Activated CD4-positive, alpha-beta T cell treated with anti-CD3 and anti-CD28 coated beads for 24 hours (primary cell): ENCODE measurements at regions not wholly inside any gene's neighbourhood (a gene's known extent, or its start where the extent isn't known, plus 50 kb on each side); places are given as distances from the start of the nearest gene placed in this dataset.
"Not testable (repeated sequence)": the region's sequence is repeated elsewhere in the genome, so short reads cannot be mapped to it uniquely, and the experiment has no call there.

Experiments
- DNase-seq, 2 donors: peaks; one replicate each; pipeline ENCODE4 v3.0.0-alpha.2; 2020; ENCODE audit warnings: low read depth in 2 of 2

GRCh38 chr13:64546371-64546770 is 2683.8 kb downstream of the PCDH9 start:
- no peak for DNase-seq

GRCh38 chr13:64540976-64541375 is 2689.2 kb downstream of the PCDH9 start:
- no peak for DNase-seq

DNA sequence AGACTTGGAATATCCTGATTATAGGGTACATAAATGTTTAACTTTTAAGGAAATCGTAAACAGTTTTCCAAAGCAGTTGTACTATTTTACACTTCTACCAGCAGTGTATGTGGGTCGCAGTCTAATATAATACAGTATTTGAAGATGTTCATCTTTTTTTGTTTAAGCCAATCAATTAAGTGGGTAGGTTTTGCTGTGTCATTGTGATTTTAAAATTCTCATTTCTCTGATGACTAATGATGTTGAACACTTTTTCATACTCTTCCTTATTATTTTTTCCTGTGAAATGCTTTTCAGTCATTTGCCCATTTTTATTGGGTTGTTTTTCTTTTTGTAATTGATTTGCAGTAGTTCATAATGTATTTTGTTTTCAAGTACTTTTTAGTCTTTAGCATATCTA is 2689.7 kb downstream of the PCDH9 start:
- DNase-seq = no peak

DNA sequence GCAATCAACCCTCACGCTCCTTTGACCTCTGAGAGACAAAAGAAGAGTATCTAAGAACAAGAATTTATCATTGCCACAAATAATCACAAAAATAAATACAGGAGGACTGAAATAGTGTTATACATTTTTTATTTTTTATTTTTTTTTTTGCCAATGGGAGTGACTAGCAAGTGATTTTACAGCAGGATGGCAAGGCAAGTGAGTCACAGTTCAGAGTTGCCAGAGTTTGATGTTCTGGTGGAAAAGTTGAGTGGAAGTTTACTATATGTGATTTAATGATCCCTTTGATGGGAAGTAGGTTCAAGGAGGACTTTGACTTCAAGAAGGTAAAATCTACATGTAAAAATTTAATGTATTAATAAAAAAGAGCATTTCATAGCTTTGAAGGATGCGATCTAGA is 2691.4 kb downstream of the PCDH9 start:
- no peak for DNase-seq

- no peak for DNase-seq
Observed at GRCh38 chr13:64534302-64534701, 2695.8 kb downstream of the PCDH9 start.

GRCh38 chr13:64531400-64531799 is 2698.7 kb downstream of the PCDH9 start:
- no peak for DNase-seq

DNA sequence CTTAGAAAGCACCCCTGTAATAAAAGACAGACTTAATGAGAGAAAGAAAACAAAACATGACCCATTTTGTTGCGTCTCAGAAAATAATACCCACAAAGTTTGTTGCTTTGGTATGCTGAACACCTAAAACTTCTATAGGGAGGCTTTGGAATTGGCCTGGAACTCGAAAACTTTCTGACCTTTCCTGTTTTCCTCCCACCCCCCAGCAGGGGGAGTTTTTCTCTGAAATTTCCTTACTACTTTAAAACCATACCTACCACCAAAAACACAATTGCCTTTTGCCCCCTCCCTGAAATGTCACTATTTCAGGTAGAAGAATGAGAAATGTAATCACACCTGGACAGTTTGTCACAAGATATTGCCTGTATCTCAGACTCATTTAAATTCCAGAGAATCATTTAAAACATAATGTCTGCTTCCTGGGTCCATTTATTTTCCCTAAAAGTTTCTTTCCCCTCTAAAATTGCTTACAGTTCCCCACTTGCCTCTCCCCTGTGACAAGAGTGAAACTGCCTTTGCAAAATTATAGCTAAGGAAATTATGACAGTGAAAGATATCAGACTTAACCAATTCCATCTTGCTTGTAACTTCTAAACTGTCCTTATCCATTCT is 2700.2 kb downstream of the PCDH9 start:
- DNase-seq = peak in 1 of 2 donors; percentile 2

DNA sequence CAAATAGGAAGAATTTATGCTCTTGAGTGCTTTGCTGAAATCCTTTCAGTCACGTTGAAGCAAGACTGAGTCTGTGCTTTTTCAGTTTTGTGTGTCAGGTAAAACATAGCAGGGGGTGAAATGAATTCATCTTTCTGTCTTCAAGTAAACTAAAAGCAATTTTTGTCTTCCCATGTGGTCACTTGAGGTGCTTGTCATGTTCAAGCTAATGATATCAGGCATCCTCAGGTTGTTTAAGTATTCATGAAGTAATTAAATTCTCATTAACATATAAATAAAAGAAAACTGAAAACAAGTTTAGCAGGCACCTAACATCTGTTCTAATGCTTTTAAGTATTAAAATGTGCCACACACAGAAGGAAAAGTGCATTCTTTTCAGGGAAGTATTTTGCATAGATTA is 2701.3 kb downstream of the PCDH9 start:
- DNase-seq = no peak

DNA sequence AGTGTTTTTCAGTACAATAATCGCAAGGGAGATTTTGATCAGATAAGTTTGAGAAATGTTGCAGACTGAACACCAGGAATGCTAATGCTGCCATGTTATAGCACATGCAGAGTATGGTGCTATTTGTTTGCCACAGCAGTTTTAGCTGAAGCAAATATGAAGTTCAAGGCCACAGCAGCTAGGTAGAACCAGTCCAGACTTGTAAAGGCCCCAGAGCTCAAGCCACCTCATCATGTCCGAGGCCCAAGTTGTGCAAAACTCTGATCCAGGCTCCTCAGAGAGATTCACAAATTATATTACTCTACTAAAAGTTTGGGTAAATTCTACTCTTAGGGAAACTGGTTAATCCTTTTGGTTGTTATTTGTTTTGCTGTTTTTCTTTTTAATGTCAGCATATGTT is 2702.6 kb downstream of the PCDH9 start:
- no peak for DNase-seq

- DNase-seq = no peak
Observed at GRCh38 chr13:64525687-64526086, 2704.4 kb downstream of the PCDH9 start.

GRCh38 chr13:64510747-64511146 is 2719.4 kb downstream of the PCDH9 start:
- no peak for DNase-seq

DNA sequence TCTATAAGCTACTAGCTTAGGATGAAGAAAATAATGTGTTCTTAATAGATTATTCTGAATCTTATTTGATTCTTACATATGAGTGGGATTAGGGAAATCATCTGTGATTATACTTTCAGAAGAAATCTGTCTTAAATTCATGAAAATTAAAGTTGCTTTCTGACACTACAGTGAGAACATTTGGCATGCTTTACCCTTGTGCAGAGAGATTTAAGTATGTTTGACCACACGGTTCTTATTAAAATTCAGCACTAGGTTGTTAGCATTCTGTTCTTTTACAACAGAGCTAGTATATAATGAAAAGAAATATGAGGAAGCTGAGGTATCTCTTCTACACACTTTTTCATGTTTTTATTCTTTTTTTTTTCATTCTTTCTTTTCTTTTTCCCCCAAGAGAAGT is 2723.9 kb downstream of the PCDH9 start:
- DNase-seq = no peak

DNA sequence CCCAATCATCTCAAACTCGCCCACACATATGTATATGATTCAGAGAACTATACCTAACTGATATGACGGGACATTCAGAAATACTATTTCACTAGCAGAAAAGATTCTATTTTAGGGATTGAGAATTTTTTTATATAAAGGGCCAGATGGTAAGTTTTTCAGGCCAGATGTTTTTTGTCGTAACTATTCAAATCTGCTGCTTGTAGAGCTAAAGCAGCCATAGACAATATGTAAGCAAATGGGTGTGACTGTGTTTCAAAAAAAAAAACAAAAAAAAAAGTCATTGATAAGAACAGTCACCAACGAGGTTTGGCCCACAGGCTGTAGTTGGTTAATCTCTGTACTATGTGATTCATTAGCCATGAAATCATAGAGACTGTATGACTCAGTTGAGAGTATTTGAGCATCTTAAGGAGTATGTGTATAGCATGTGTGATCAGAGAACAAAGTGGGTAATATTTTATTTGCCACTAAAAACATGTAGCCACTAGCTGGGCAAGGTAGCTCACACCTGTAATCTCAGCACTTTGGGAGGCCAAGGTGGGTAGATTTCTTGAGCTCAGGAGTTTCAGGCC is 2724.7 kb downstream of the PCDH9 start:
- DNase-seq = no peak

DNA sequence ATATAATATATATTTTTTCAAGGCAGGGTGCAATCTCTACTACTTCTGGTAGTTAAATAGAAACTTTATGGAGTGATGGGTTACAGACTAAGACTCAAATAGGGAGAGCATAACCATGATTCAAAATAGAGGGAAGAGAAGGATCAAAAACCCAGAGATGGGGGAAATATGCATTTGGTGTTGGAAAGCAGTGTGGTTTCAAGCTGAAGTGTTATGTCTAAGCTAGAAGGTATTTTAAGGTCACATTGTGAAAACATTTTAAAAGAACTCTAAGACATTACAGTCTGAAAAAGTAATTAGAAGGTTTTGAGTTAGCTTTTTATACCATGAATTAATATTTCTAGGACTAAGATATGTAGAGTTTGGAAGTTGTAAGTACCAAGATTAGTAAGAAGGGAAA is 2741.4 kb downstream of the PCDH9 start:
- no peak for DNase-seq

- DNase-seq = no peak
Observed at GRCh38 chr13:64482373-64482772, 2747.8 kb downstream of the PCDH9 start.

DNA sequence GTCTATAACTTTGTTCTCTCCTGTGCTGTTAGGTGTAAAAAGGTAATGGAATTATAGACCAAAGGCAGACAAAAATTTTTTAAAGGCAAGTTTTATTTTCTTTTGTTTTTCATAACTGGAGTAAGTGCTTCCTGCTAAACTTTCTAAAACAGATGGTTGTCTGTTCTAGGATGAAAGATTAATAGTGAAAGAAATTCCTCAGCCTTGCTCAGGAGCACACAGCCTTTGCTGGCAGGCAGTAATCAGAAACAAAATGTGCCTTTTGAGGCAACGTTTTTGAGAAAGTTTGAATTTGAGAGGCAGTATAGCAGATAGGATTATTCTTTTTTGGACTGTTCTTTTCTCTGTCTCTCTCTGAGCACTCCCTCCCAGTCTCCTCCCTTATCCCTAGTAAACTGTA is 2749.5 kb downstream of the PCDH9 start:
- DNase-seq = no peak

DNA sequence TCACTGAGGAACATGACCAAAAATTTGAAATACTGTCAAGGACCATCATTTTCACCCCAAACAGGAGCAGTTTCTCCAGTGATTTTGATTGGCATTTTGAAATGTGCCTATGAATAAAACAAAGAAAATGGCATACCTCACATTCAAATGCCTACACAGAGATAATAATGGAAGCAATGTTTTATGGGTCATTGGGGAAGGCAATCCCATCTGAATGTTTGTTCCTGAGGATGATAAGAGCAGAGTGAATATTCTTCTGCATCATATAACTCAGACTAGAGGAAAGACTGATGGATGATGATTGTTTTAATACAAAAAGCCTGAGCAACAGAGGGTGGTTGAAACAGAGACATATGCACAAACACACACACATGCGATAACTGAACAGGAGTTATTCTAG is 2749.9 kb downstream of the PCDH9 start:
- DNase-seq = no peak

DNA sequence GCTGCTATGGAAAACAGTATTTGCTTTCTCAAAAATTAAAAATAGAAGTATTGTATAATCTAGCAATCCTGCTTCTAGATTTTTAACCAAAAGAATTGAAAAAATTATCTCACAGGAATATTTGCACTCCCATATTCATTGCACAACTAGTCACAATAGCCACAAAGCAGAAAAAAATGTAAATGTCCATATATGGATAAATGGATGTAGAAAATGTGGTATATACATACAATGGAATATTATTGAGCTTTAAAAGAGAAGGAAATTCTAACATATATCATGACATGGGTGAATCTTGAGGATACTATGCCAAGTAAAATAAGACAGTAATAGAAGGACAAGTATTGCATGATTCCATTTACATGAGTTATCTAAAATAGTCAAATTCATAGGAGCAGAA is 2753.0 kb downstream of the PCDH9 start:
- DNase-seq = no peak

GRCh38 chr13:64476041-64476568 is 2754.0 kb downstream of the PCDH9 start:
- not testable (repeated sequence) for DNase-seq

- DNase-seq = no peak
Observed at GRCh38 chr13:64471916-64472315, 2758.2 kb downstream of the PCDH9 start.

- DNase-seq = no peak
Observed at GRCh38 chr13:64470751-64471150, 2759.4 kb downstream of the PCDH9 start.

DNA sequence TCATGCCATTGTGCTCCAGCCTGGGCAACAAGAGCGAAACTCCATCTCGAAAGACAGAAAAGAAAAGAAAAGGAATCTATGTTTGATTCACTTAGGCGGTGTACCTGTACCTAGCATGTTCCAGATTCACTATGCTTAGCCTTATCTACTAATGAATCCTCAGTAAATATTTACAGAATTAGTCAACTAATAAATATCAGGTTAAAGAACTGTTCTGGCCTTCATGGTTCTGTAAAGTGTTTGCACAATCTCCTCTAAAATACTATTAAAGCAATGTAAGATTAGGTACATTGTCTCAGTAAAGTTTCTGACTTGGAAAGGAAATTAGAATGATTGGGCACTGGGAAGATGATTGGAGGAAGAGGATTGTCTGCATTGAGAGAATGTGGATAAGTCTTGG is 2770.4 kb downstream of the PCDH9 start:
- no peak for DNase-seq

DNA sequence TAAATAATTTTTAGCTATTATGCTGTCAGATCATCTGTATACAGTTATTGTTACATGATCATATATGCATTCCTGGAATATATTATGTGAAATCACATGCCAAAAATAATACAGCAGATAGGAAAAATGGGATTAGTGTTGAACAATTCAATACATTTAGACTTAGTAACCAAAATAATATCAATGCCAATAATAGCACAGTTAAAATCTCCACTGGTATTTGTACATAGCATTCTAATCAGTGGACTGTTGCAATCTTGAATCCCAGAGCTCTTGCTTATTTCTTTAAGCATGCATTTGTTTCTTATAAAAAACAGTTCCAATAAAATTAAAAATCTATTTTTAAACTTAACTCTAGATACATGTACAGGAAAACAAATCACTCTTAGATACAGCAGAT is 2772.2 kb downstream of the PCDH9 start:
- DNase-seq = no peak

DNA sequence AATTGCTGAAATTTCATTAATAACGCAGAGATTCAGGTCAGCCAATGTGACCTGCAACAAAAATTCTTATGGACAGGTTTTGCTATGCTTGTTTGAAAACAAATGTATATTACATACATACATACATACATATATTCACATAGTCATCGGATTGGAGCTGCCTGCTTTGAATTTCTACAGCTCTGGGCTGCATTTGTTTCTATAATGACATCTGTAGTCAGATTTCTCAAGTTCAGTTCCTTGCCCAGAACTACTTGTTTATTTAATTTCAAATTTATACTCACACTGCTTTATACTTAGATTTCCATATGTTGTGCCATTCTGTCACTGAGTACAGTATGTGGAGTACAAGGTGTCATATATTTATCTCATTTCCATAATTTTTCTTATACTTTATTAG is 2775.0 kb downstream of the PCDH9 start:
- no peak for DNase-seq
